ENCODE measurements at regions not wholly inside any gene's neighbourhood (a gene's known extent, or its start where the extent isn't known, plus 50 kb on each side); places are given as distances from the start of the nearest gene placed in this dataset.
"Not testable (repeated sequence)": the region's sequence is repeated elsewhere in the genome, so short reads cannot be mapped to it uniquely, and the experiment has no call there.

- TF ChIP-seq GATA1 (IDR thresholded peaks at IDR 0.05; ENCODE audit: low read depth, low read length) (no peak), POLR2A (IDR thresholded peaks at IDR 0.05; ENCODE audit: low read length) (no peak)
- no peak for DNase-seq
Observed at GRCh38 chr6:14880052-14880451, 365.8 kb upstream of the JARID2 start.

GRCh38 chr6:14880677-14881076 lies 365.2 kb upstream of the JARID2 start:
- no peak for DNase-seq

GRCh38 chr6:14881398-14881797 lies 364.5 kb upstream of the JARID2 start:
- no peak for DNase-seq

More at GRCh38 chr6:14880677-14881076, 365.2 kb upstream of the JARID2 start:
- TF ChIP-seq GATA1 (IDR thresholded peaks at IDR 0.05; ENCODE audit: low read depth, low read length) (no peak), POLR2A (IDR thresholded peaks at IDR 0.05; ENCODE audit: low read length) (no peak)

GRCh38 chr6:14882394-14883026 lies 363.4 kb upstream of the JARID2 start:
- TF ChIP-seq POLR2A (IDR thresholded peaks at IDR 0.05; ENCODE audit: low read length) (no peak), GATA1 (IDR thresholded peaks at IDR 0.05; ENCODE audit: low read depth, low read length) (no peak)
- DNase-seq, result no peak

More at GRCh38 chr6:14881398-14881797, 364.5 kb upstream of the JARID2 start:
- TF ChIP-seq POLR2A (IDR thresholded peaks at IDR 0.05; ENCODE audit: low read length) (no peak), GATA1 (IDR thresholded peaks at IDR 0.05; ENCODE audit: low read depth, low read length) (no peak)

- no peak for TF ChIP-seq POLR2A (IDR thresholded peaks at IDR 0.05; ENCODE audit: low read length)
- TF ChIP-seq GATA1 (IDR thresholded peaks at IDR 0.05; ENCODE audit: low read depth, low read length), result no peak
- DNase-seq, result no peak
Observed at GRCh38 chr6:14883921-14884320, 361.9 kb upstream of the JARID2 start.

GRCh38 chr6:14885498-14885897 lies 360.4 kb upstream of the JARID2 start:
- DNase-seq, result no peak

GRCh38 chr6:14887181-14887580 lies 358.7 kb upstream of the JARID2 start:
- TF ChIP-seq GATA1 (IDR thresholded peaks at IDR 0.05; ENCODE audit: low read depth, low read length), result no peak
- TF ChIP-seq POLR2A (IDR thresholded peaks at IDR 0.05; ENCODE audit: low read length), result no peak
- DNase-seq, result no peak

More at GRCh38 chr6:14885498-14885897, 360.4 kb upstream of the JARID2 start:
- TF ChIP-seq POLR2A (IDR thresholded peaks at IDR 0.05; ENCODE audit: low read length) (no peak), GATA1 (IDR thresholded peaks at IDR 0.05; ENCODE audit: low read depth, low read length) (no peak)

- no peak for DNase-seq
Observed at GRCh38 chr6:14887986-14888574, 357.8 kb upstream of the JARID2 start.

GRCh38 chr6:14888575-14889000 lies 357.3 kb upstream of the JARID2 start:
- TF ChIP-seq GATA1 (IDR thresholded peaks at IDR 0.05; ENCODE audit: low read depth, low read length) (no peak), POLR2A (IDR thresholded peaks at IDR 0.05; ENCODE audit: low read length) (no peak)
- no peak for DNase-seq

More at GRCh38 chr6:14887986-14888574, 357.8 kb upstream of the JARID2 start:
- TF ChIP-seq GATA1 (IDR thresholded peaks at IDR 0.05; ENCODE audit: low read depth, low read length) (no peak), POLR2A (IDR thresholded peaks at IDR 0.05; ENCODE audit: low read length) (no peak)

- peak in 1 of 2 experiments; percentile 11 for DNase-seq
- no peak for TF ChIP-seq GATA1 (IDR thresholded peaks at IDR 0.05; ENCODE audit: low read depth, low read length)
- TF ChIP-seq POLR2A (IDR thresholded peaks at IDR 0.05; ENCODE audit: low read length), result no peak
Observed at GRCh38 chr6:14889188-14889587, 356.7 kb upstream of the JARID2 start.

- DNase-seq, result peak; percentile 16 to 49
- TF ChIP-seq POLR2A (IDR thresholded peaks at IDR 0.05; ENCODE audit: low read length), result no peak
Observed at GRCh38 chr6:14889611-14890593, 356.0 kb upstream of the JARID2 start.

- DNase-seq, result not testable (repeated sequence)
Observed at GRCh38 chr6:14891820-14892375, 354.0 kb upstream of the JARID2 start.

- no peak for DNase-seq
- TF ChIP-seq GATA1 (IDR thresholded peaks at IDR 0.05; ENCODE audit: low read depth, low read length) (no peak), POLR2A (IDR thresholded peaks at IDR 0.05; ENCODE audit: low read length) (no peak)
Observed at GRCh38 chr6:14894105-14894504, 351.8 kb upstream of the JARID2 start.

- DNase-seq, result no peak
- TF ChIP-seq GATA1 (IDR thresholded peaks at IDR 0.05; ENCODE audit: low read depth, low read length), result no peak
- no peak for TF ChIP-seq POLR2A (IDR thresholded peaks at IDR 0.05; ENCODE audit: low read length)
Observed at GRCh38 chr6:14896475-14896874, 349.4 kb upstream of the JARID2 start.

All from erythroblast (primary cell).